ENCODE measurements at regions not wholly inside any gene's neighbourhood (a gene's known extent, or its start where the extent isn't known, plus 50 kb on each side); places are given as distances from the start of the nearest gene placed in this dataset.
"Not testable (repeated sequence)": the region's sequence is repeated elsewhere in the genome, so short reads cannot be mapped to it uniquely, and the experiment has no call there.

- DNase-seq (ENCODE audit: low read depth in 2 of 2) = no peak
Observed at GRCh38 chr7:82624965-82625364, 181.4 kb upstream of the CACNA2D1 start.

- no peak for DNase-seq (ENCODE audit: low read depth in 2 of 2)
Observed at GRCh38 chr7:82624337-82624736, 180.8 kb upstream of the CACNA2D1 start.

DNA sequence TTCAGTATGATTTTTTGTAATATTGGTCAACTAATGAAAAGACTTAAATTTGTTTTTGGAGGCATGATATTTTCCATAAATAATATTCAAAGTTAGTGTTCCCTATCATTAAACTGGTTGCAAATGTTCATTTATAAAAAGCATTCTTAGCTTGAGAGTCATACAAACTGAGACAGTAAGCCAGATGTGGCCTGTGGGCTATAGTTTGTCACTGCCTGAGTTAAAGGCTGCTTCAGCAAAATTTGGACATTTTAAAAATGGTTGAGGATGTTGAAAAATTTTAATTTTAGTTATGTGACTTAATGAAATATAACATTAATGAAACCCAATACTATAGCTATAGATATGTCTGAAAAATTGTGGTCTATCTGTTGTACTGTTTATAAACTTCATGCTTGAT, 180.2 kb upstream of the CACNA2D1 start:
- DNase-seq (ENCODE audit: low read depth in 2 of 2) = no peak

- DNase-seq (ENCODE audit: low read depth in 2 of 2) = no peak
Observed at GRCh38 chr7:82617156-82617555, 173.6 kb upstream of the CACNA2D1 start.

- DNase-seq (ENCODE audit: low read depth in 2 of 2) = no peak
Observed at GRCh38 chr7:82616059-82616728, 172.6 kb upstream of the CACNA2D1 start.

DNA sequence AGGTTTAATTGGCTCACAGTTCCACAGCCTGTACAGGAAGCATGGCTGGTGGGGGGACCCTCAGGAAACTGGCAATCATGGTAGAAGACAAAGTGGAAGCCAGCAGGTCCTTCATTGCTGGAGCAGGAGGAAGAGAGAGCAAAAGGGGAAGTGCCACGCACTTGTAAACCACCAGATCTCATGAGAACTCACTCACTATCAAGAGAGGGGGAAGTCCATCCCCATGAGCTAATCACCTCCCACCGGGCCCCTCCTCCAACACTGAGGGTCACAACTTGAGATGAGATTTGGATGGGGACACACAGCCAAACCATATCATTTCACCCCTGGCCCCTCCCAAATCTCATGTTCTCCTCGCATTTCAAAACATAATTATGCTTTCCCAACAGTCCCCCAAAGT, 171.9 kb upstream of the CACNA2D1 start:
- DNase-seq (ENCODE audit: low read depth in 2 of 2) = no peak

DNA sequence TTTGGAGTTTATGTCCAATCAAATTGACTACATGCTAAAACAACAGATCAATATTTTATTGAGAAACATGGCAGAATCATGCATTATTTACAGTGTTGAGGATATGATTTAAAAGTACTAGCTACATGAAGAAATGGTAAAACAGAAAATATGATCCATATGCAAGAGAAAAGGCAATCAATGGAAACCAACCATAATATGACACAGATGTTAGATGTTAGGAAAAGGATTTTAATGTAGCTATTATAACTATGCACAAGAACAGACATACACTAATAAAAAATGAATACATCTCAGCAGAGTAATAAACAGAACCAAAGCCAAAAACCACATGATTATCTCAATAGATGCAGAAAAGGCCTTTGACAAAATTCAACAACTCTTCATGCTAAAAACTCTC, 166.2 kb upstream of the CACNA2D1 start:
- no peak for DNase-seq (ENCODE audit: low read depth in 2 of 2)

- no peak for DNase-seq (ENCODE audit: low read depth in 2 of 2)
Observed at GRCh38 chr7:82605247-82605864, 161.8 kb upstream of the CACNA2D1 start.

- no peak for DNase-seq (ENCODE audit: low read depth in 2 of 2)
Observed at GRCh38 chr7:82602066-82602465, 158.5 kb upstream of the CACNA2D1 start.

- DNase-seq (ENCODE audit: low read depth in 2 of 2) = no peak
Observed at GRCh38 chr7:82600531-82600930, 157.0 kb upstream of the CACNA2D1 start.

DNA sequence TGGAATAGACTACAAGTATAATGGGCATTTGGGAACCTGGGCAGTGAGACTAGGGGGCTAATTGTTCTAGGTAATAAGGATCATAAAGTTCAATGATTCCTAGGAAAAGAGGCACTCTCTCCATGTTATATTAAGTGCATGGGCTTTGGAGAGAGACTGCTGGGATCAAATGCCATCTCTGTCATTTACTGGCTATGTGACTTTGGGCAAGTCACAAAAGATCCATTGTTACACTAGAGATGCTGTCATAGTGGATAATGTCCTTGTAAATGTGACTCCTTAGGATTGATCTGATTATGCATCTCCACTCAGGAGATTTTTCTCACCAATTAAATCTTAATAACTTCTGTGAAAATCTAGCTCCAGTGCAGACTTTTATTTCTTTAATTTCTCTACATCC, 156.3 kb upstream of the CACNA2D1 start:
- DNase-seq (ENCODE audit: low read depth in 2 of 2) = no peak

DNA sequence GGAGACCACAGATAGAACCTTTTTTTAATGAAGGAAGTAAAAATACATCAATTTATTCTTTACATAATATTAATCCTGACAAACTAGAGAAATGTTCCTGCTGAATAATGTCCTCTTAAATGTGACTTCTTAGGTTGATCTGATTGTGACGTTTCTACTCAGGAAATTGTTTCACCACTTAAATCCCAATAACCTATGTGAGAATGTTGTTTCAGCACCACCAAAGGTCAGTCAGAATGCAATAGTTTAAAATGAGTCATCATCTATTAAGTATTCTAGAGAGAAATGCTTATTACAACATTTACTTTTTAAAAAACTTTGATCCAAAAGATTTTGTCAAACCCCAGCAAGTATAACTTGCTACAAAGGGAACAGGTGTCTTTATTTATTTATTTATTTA, 155.4 kb upstream of the CACNA2D1 start:
- DNase-seq (ENCODE audit: low read depth in 2 of 2) = no peak

GRCh38 chr7:82595795-82596194, 152.2 kb upstream of the CACNA2D1 start:
- not testable (repeated sequence) for DNase-seq (ENCODE audit: low read depth in 2 of 2)

- DNase-seq (ENCODE audit: low read depth in 2 of 2) = no peak
Observed at GRCh38 chr7:82595176-82595575, 151.6 kb upstream of the CACNA2D1 start.

DNA sequence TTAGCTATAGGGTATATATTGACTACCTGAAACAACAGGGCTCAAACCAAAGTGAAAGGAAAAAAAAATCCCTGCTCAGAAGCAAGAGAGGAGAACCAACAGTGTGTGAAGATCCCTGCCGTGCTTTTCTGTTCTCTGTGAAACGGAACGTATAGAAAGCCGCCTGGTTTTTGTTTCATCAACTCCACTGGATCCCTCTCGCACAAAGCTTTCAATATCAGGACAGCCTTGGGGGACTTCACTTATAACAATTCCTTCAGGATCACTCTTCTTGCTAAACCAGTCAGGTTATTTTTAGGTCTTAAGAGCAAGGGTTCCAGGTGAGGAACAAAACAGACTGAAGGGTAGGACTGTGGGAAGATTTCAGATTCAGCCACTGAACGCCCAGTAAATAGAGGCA, 151.1 kb upstream of the CACNA2D1 start:
- DNase-seq (ENCODE audit: low read depth in 2 of 2) = no peak

GRCh38 chr7:82593780-82594179, 150.2 kb upstream of the CACNA2D1 start:
- DNase-seq (ENCODE audit: low read depth in 2 of 2) = no peak

DNA sequence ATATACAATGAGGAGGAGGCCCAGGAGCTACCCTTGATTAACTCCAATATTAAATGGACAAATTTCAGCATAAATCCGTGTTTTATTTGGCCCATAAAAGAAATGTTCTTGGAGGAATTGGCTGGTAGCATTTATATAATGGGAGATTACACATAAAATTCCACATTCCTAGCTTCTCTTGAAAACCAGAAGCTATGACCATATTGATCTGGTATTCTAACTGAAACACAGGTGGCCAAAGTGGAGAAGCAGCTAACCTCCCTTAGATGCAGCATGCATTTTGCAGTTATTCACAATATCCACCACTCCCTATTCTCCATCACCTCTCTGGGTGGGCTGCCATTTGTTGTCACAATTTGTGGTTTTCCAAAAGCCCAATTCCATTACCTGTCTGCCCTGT, 148.8 kb upstream of the CACNA2D1 start:
- no peak for DNase-seq (ENCODE audit: low read depth in 2 of 2)

DNA sequence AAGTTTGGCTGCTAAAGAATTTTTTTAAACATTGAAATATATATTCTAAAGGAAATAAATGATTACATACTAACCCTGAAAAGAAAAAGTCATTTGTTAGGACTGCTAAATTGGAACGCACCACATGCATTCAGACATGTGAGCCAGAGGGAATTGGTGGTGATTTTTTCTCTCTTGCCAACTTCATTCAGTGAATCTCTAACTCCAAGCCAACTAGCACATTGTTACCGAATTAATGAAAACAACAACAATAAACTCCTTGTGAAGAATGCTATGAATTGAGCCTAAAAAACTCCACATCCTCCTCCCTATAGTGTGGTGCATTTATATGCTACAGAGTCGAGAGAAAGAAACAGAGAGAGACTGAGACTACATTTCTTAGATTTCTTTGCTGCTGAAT, 135.5 kb upstream of the CACNA2D1 start:
- no peak for DNase-seq (ENCODE audit: low read depth in 2 of 2)

GRCh38 chr7:82578430-82578829, 134.9 kb upstream of the CACNA2D1 start:
- no peak for DNase-seq (ENCODE audit: low read depth in 2 of 2)

DNA sequence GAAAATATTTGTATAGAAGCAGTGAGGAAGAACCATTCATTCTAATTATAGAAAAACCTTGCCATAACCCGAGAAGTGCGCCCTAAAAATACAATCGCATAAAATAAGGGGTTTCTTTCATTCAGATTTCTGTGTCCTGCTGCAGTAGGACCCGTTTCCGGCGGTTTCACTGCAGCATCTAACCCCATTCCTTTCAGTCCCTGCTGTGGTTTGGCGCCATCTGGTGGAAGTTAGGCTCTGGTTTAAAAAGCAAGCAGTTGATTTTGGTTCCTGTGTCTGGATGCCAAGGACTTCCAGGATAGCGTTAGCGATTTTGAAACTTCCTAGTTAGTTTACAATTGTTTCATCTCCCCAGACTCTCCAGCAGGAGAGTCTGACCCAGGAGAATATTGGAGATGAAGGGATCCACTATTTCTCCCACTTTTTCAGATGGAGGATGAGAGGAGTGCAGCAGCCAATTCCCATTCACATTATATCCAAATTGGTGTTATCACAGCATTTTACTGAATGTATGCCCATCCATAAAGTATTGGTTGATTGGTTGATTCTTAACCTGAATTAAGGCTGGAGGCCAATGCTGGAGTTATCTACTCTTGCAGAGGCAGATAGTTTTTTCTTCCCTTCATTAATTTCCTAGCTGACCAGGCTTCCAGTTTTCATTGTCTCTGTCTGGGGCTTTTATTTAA, 128.8 kb upstream of the CACNA2D1 start:
- peak; percentile 30 to 48 for DNase-seq (ENCODE audit: low read depth in 2 of 2)

GRCh38 chr7:82571047-82571446, 127.5 kb upstream of the CACNA2D1 start:
- not testable (repeated sequence) for DNase-seq (ENCODE audit: low read depth in 2 of 2)

DNA sequence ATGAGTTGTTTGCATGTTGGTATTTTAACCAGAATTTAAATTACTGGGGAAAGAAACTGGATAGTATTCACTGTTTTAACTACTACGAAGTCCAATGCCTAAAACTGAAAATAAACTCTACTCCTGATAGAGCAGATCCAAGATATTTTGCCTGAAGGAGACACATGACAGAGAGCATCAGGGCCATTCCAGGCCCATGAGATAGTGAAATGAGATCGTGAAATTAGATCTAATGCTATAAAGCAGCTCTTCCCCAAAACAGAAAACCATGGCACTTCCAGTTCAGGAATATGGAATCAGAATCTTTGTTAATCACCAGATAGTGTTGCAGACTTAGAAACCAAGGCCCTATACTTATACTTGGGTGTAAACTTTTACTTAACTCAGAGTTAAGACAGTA, 124.3 kb upstream of the CACNA2D1 start:
- DNase-seq (ENCODE audit: low read depth in 2 of 2) = no peak

- no peak for DNase-seq (ENCODE audit: low read depth in 2 of 2)
Observed at GRCh38 chr7:82567356-82567755, 123.8 kb upstream of the CACNA2D1 start.

Data from stimulated activated CD8-positive, alpha-beta memory T cell treated with anti-CD3 and anti-CD28 coated beads, Interleukin-15, amount 100 ng/mL, for 48 hours (primary cell).